ENCODE measurements at regions not wholly inside any gene's neighbourhood (a gene's known extent, or its start where the extent isn't known, plus 50 kb on each side); places are given as distances from the start of the nearest gene placed in this dataset.

GRCh38 chr1:82377201-82377884, 576.6 kb downstream of the ADGRL2 start:
- TF ChIP-seq MAX (IDR thresholded peaks at IDR 0.05; ENCODE audit: low read depth, low read length) = no peak
- no peak for TF ChIP-seq CTCF (IDR thresholded peaks at IDR 0.05 in 2 of 3, conservative IDR thresholded peaks at IDR 0.05 in 1 of 3; ENCODE audit: control insufficient read depth in 2 of 3, extremely low read depth in 1 of 3, insufficient read depth in 1 of 3, low read depth in 3 of 3, low read length in 3 of 3)
- TF ChIP-seq TCF7 (IDR thresholded peaks at IDR 0.05; ENCODE audit: borderline replicate concordance) = no peak
- TF ChIP-seq TAF1 (IDR thresholded peaks at IDR 0.05; ENCODE audit: borderline replicate concordance, low read depth, low read length) = no peak
- no peak for TF ChIP-seq ZZZ3 (IDR thresholded peaks at IDR 0.05; ENCODE audit: control insufficient read depth, insufficient read length, low read depth)
- TF ChIP-seq NR2C2 (IDR thresholded peaks at IDR 0.05; ENCODE audit: borderline replicate concordance, control insufficient read depth, insufficient read length, low read depth) = no peak
- no peak for TF ChIP-seq NBN (IDR thresholded peaks at IDR 0.05)
- TF ChIP-seq CHD1 (IDR thresholded peaks at IDR 0.05; ENCODE audit: low read depth, low read length) = no peak
- no peak for TF ChIP-seq SMAD1 (IDR thresholded peaks at IDR 0.05; ENCODE audit: low read depth, partially characterized antibody)
- no peak for TF ChIP-seq ZBTB33 (IDR thresholded peaks at IDR 0.05)
- TF ChIP-seq RAD21 (IDR thresholded peaks at IDR 0.05; ENCODE audit: insufficient read depth, low read depth, low read length) = no peak
- no peak for TF ChIP-seq POLR2A (IDR thresholded peaks at IDR 0.05; ENCODE audit: low read depth, low read length)
